Smooth muscle cell (in vitro differentiated cells): ENCODE measurements at regions not wholly inside any gene's neighbourhood (a gene's known extent, or its start where the extent isn't known, plus 50 kb on each side); places are given as distances from the start of the nearest gene placed in this dataset.

Experiments
- DNase-seq: peaks from one replicate; lab custom pipeline; 2025; ENCODE audit not compliant: unreplicated experiment; lab: John Stamatoyannopoulos, UW
- H2AFZ ChIP-seq: fragments of 200-600 bp; sonication (generic); 2 replicates; pipeline ENCODE4 v1.6.0; 2016; ENCODE audit warnings: antibody characterized with exemption, low read depth, mild to moderate bottlenecking
- H3F3A ChIP-seq: fragments of 200-600 bp; sonication (generic); 2 replicates; pipeline ENCODE4 v1.6.0; 2017; ENCODE audit warnings: antibody characterized with exemption, low read depth
- H3K27ac ChIP-seq: fragments of 200-600 bp; sonication (generic); 2 replicates; pipeline ENCODE4 v1.5.1; 2016; ENCODE audit warnings: low read depth, mild to moderate bottlenecking
- H3K27me3 ChIP-seq: fragments of 200-600 bp; sonication (generic); 2 replicates; pipeline ENCODE4 v1.6.1; 2016; ENCODE audit warnings: low read depth, mild to moderate bottlenecking
- H3K36me3 ChIP-seq: fragments of 200-600 bp; sonication (generic); 2 replicates; pipeline ENCODE4 v1.5.1; 2016; ENCODE audit warnings: low read depth
- H3K4me1 ChIP-seq: fragments of 200-600 bp; sonication (generic); 2 replicates; pipeline ENCODE4 v1.5.1; 2016; ENCODE audit warnings: low read depth
- H3K4me2 ChIP-seq: fragments of 200-600 bp; sonication (generic); 2 replicates; pipeline ENCODE4 v1.6.0; 2016; ENCODE audit warnings: mild to moderate bottlenecking
- H3K4me3 ChIP-seq: fragments of 200-600 bp; sonication (generic); 2 replicates; pipeline ENCODE4 v1.5.1; 2016; ENCODE audit warnings: mild to moderate bottlenecking
- H3K79me2 ChIP-seq: fragments of 200-600 bp; sonication (generic); 2 replicates; pipeline ENCODE4 v1.6.0; 2016; ENCODE audit warnings: low read depth, mild to moderate bottlenecking
- H3K9ac ChIP-seq: fragments of 200-600 bp; sonication (generic); 2 replicates; pipeline ENCODE4 v1.6.0; 2016; ENCODE audit warnings: low read depth
- H3K9me3 ChIP-seq: fragments of 200-600 bp; sonication (generic); replicated peaks from 2 replicates; pipeline ENCODE4 v1.5.1; 2016; ENCODE audit warnings: low read depth
- H4K20me1 ChIP-seq: fragments of 200-600 bp; sonication (generic); 2 replicates; pipeline ENCODE4 v1.6.0; 2016; ENCODE audit warnings: low read depth
- CTCF ChIP-seq: fragments of 200-600 bp; sonication (generic); IDR thresholded peaks from 2 replicates; pipeline ENCODE4 v1.5.1; 2017; ENCODE audit warnings: borderline replicate concordance, mild to moderate bottlenecking, antibody characterized with exemption; ENCODE audit not compliant: insufficient read depth, poor library complexity, severe bottlenecking
- WGBS: methylation state at CpG from one replicate; pipeline ENCODE4 v1.1.7; 2016; ENCODE audit warnings: low lambda C conversion rate; 5-methylcytosine and 5-hydroxymethylcytosine counted together

- Histone ChIP-seq H3K4me2 (no peak overlapping the region), H3K4me1 (no peaks in the 10 kb centered on the region), H3K36me3 (no peaks in the 10 kb centered on the region), H3K27me3 (no peaks in the 10 kb centered on the region), H3F3A (no peaks in the 10 kb centered on the region), H3K9me3 (no peaks in the 10 kb centered on the region), H3K9ac (no peak overlapping the region), H3K27ac (no peak overlapping the region), H3K4me3 (no peak overlapping the region), H3K79me2 (no peaks in the 10 kb centered on the region), H2AFZ (no peak overlapping the region), H4K20me1 (no peaks in the 10 kb centered on the region)
- DNase-seq = no peak
- 97% methylated on average over 5 of the region's 5 CpGs for WGBS
- no peak for TF ChIP-seq CTCF
Observed at GRCh38 chr21:15278279-15278678, 213.5 kb upstream of the NRIP1 start.

GRCh38 chr21:15278851-15279250, 214.1 kb upstream of the NRIP1 start:
- H3K4me2 ChIP-seq = no peak overlapping the region
- no peaks in the 10 kb centered on the region for H3K27me3 ChIP-seq
- H3K27ac ChIP-seq = no peak overlapping the region
- H3K4me1 ChIP-seq = no peaks in the 10 kb centered on the region
- H3K9me3 ChIP-seq = no peaks in the 10 kb centered on the region
- no peak for DNase-seq
- no peaks in the 10 kb centered on the region for H4K20me1 ChIP-seq
- no peaks in the 10 kb centered on the region for H3K36me3 ChIP-seq
- H3F3A ChIP-seq = no peaks in the 10 kb centered on the region
- H3K9ac ChIP-seq = no peak overlapping the region
- no peak overlapping the region for H2AFZ ChIP-seq
- no peak for TF ChIP-seq CTCF
- no peaks in the 10 kb centered on the region for H3K79me2 ChIP-seq
- no peak overlapping the region for H3K4me3 ChIP-seq
- WGBS = 94% methylated on average over 4 of the region's 4 CpGs

- Histone ChIP-seq H4K20me1 (no peaks in the 10 kb centered on the region), H3K79me2 (no peaks in the 10 kb centered on the region), H2AFZ (no peak overlapping the region), H3K4me3 (no peak overlapping the region), H3K27ac (no peak overlapping the region), H3K27me3 (no peaks in the 10 kb centered on the region), H3K36me3 (no peaks in the 10 kb centered on the region), H3K9ac (no peak overlapping the region), H3F3A (no peaks in the 10 kb centered on the region), H3K9me3 (no peaks in the 10 kb centered on the region), H3K4me2 (no peak overlapping the region), H3K4me1 (no peaks in the 10 kb centered on the region)
- 97% methylated on average over 1 of the region's 1 CpG for WGBS
- TF ChIP-seq CTCF = no peak
- DNase-seq = no peak
Observed at GRCh38 chr21:15279482-15279881, 214.7 kb upstream of the NRIP1 start.

GRCh38 chr21:15281714-15282113, 216.9 kb upstream of the NRIP1 start:
- Histone ChIP-seq H3K36me3 (no peaks in the 10 kb centered on the region), H3K79me2 (no peaks in the 10 kb centered on the region), H4K20me1 (no peaks in the 10 kb centered on the region), H3K27ac (no peak overlapping the region), H3K9ac (no peak overlapping the region), H3K4me3 (no peak overlapping the region), H3F3A (no peaks in the 10 kb centered on the region), H3K9me3 (no peaks in the 10 kb centered on the region), H2AFZ (no peak overlapping the region), H3K27me3 (no peaks in the 10 kb centered on the region), H3K4me1 (no peaks in the 10 kb centered on the region), H3K4me2 (no peak overlapping the region)
- no peak for DNase-seq
- WGBS = 93% methylated on average over 3 of the region's 3 CpGs
- no peak for TF ChIP-seq CTCF
